Activated CD4-positive, alpha-beta T cell treated with anti-CD3 and anti-CD28 coated beads, Interleukin-2, amount 10 ng/mL, durations not matched to agents 24 days and 14 days (primary cell): ENCODE measurements at regions not wholly inside any gene's neighbourhood (a gene's known extent, or its start where the extent isn't known, plus 50 kb on each side); places are given as distances from the start of the nearest gene placed in this dataset.
"Not testable (repeated sequence)": the region's sequence is repeated elsewhere in the genome, so short reads cannot be mapped to it uniquely, and the experiment has no call there.

Source experiments
- DNase-seq: peaks from one replicate; pipeline ENCODE4 v3.0.0; 2022
- H3K27ac Mint-ChIP-seq: one replicate; pipeline ENCODE4 v1.8.0; 2022; ENCODE audit warnings: mild to moderate bottlenecking, mixed read lengths
- H3K27me3 Mint-ChIP-seq: one replicate; pipeline ENCODE4 v1.8.0; 2022; ENCODE audit warnings: mixed read lengths
- H3K36me3 Mint-ChIP-seq: one replicate; pipeline ENCODE4 v1.8.0; 2022; ENCODE audit warnings: low read depth, mild to moderate bottlenecking, mixed read lengths
- H3K4me1 Mint-ChIP-seq: one replicate; pipeline ENCODE4 v1.8.0; 2021; ENCODE audit warnings: mixed read lengths
- H3K4me3 Mint-ChIP-seq: one replicate; pipeline ENCODE4 v1.8.0; 2022; ENCODE audit warnings: mild to moderate bottlenecking, moderate library complexity, mixed read lengths
- H3K9me3 Mint-ChIP-seq: one replicate; pipeline ENCODE4 v1.8.0; 2021; ENCODE audit warnings: mixed read lengths
- intact Hi-C: fragments of 100-400 bp; cut with micrococcal nuclease; formaldehyde crosslinking; loops from one replicate; pipeline ENCODE4 v1.15.1; 2023

- Mint-ChIP-seq H3K4me1 (no peaks in the 10 kb centered on the region), H3K27me3 (no peaks in the 10 kb centered on the region), H3K27ac (no peak overlapping the region), H3K9me3 (no peaks in the 10 kb centered on the region), H3K36me3 (no peaks in the 10 kb centered on the region), H3K4me3 (no peak overlapping the region)
- intact Hi-C loops, result no loop called here
- DNase-seq, result peak; percentile 17
Observed at GRCh38 chr19:31461814-31462539, 112.7 kb upstream of the TSHZ3 start.

- H3K9me3 Mint-ChIP-seq, result no peaks in the 10 kb centered on the region
- H3K4me3 Mint-ChIP-seq, result no peak overlapping the region
- no peaks in the 10 kb centered on the region for H3K27me3 Mint-ChIP-seq
- no peaks in the 10 kb centered on the region for H3K4me1 Mint-ChIP-seq
- intact Hi-C loops, result no loop called here
- DNase-seq, result peak; percentile 25
- no peaks in the 10 kb centered on the region for H3K36me3 Mint-ChIP-seq
- no peak overlapping the region for H3K27ac Mint-ChIP-seq
Observed at GRCh38 chr19:31470229-31470939, 121.1 kb upstream of the TSHZ3 start.

GRCh38 chr19:31470952-31471351 is 121.7 kb upstream of the TSHZ3 start:
- H3K4me3 Mint-ChIP-seq, result no peak overlapping the region
- DNase-seq, result no peak
- no peaks in the 10 kb centered on the region for H3K9me3 Mint-ChIP-seq
- no peaks in the 10 kb centered on the region for H3K36me3 Mint-ChIP-seq
- no peaks in the 10 kb centered on the region for H3K4me1 Mint-ChIP-seq
- intact Hi-C loops, result no loop called here
- no peak overlapping the region for H3K27ac Mint-ChIP-seq
- H3K27me3 Mint-ChIP-seq, result no peaks in the 10 kb centered on the region

- no peaks in the 10 kb centered on the region for H3K27me3 Mint-ChIP-seq
- intact Hi-C loops, result no loop called here
- H3K9me3 Mint-ChIP-seq, result no peaks in the 10 kb centered on the region
- H3K27ac Mint-ChIP-seq, result no peak overlapping the region
- peak; percentile 21 for DNase-seq
- no peaks in the 10 kb centered on the region for H3K36me3 Mint-ChIP-seq
- no peaks in the 10 kb centered on the region for H3K4me1 Mint-ChIP-seq
- H3K4me3 Mint-ChIP-seq, result no peak overlapping the region
Observed at GRCh38 chr19:31478241-31478640, 129.0 kb upstream of the TSHZ3 start.

GRCh38 chr19:31483226-31483857 is 134.1 kb upstream of the TSHZ3 start:
- H3K4me3 Mint-ChIP-seq, result no peak overlapping the region
- peak; percentile 31 for DNase-seq
- H3K4me1 Mint-ChIP-seq, result no peaks in the 10 kb centered on the region
- H3K9me3 Mint-ChIP-seq, result peaks cover 6% of the 10 kb centered on the region
- H3K27me3 Mint-ChIP-seq, result no peaks in the 10 kb centered on the region
- H3K27ac Mint-ChIP-seq, result no peak overlapping the region
- H3K36me3 Mint-ChIP-seq, result no peaks in the 10 kb centered on the region
- intact Hi-C loops, result no loop called here

GRCh38 chr19:31484858-31485410 is 135.7 kb upstream of the TSHZ3 start:
- H3K4me1 Mint-ChIP-seq, H3K9me3 Mint-ChIP-seq, H3K27ac Mint-ChIP-seq, H3K27me3 Mint-ChIP-seq, H3K36me3 Mint-ChIP-seq, H3K4me3 Mint-ChIP-seq, intact Hi-C loops: not testable (repeated sequence)
- DNase-seq, result peak; percentile 26

- no peak for DNase-seq
- intact Hi-C loops, result no loop called here
- peaks cover 6% of the 10 kb centered on the region for H3K9me3 Mint-ChIP-seq
- H3K27me3 Mint-ChIP-seq, result no peaks in the 10 kb centered on the region
- H3K4me1 Mint-ChIP-seq, result no peaks in the 10 kb centered on the region
- H3K27ac Mint-ChIP-seq, result no peak overlapping the region
- H3K36me3 Mint-ChIP-seq, result no peaks in the 10 kb centered on the region
- no peak overlapping the region for H3K4me3 Mint-ChIP-seq
Observed at GRCh38 chr19:31485472-31485871, 136.2 kb upstream of the TSHZ3 start.

GRCh38 chr19:31491242-31491641 is 142.0 kb upstream of the TSHZ3 start:
- no peaks in the 10 kb centered on the region for H3K27me3 Mint-ChIP-seq
- no peaks in the 10 kb centered on the region for H3K9me3 Mint-ChIP-seq
- intact Hi-C loops, result no loop called here
- H3K27ac Mint-ChIP-seq, result no peak overlapping the region
- no peak for DNase-seq
- H3K4me1 Mint-ChIP-seq, result no peaks in the 10 kb centered on the region
- no peaks in the 10 kb centered on the region for H3K36me3 Mint-ChIP-seq
- no peak overlapping the region for H3K4me3 Mint-ChIP-seq

GRCh38 chr19:31492050-31492449 is 142.8 kb upstream of the TSHZ3 start:
- no peak overlapping the region for H3K27ac Mint-ChIP-seq
- H3K4me1 Mint-ChIP-seq, result no peaks in the 10 kb centered on the region
- no peaks in the 10 kb centered on the region for H3K9me3 Mint-ChIP-seq
- intact Hi-C loops, result no loop called here
- H3K27me3 Mint-ChIP-seq, result no peaks in the 10 kb centered on the region
- no peaks in the 10 kb centered on the region for H3K36me3 Mint-ChIP-seq
- no peak for DNase-seq
- H3K4me3 Mint-ChIP-seq, result no peak overlapping the region

- no peaks in the 10 kb centered on the region for H3K36me3 Mint-ChIP-seq
- H3K9me3 Mint-ChIP-seq, result no peaks in the 10 kb centered on the region
- intact Hi-C loops, result no loop called here
- H3K4me1 Mint-ChIP-seq, result no peaks in the 10 kb centered on the region
- H3K27ac Mint-ChIP-seq, result no peak overlapping the region
- DNase-seq, result no peak
- H3K27me3 Mint-ChIP-seq, result no peaks in the 10 kb centered on the region
- no peak overlapping the region for H3K4me3 Mint-ChIP-seq
Observed at GRCh38 chr19:31496076-31496475, 146.8 kb upstream of the TSHZ3 start.

GRCh38 chr19:31497709-31498108 is 148.5 kb upstream of the TSHZ3 start:
- intact Hi-C loops, result no loop called here
- DNase-seq, result no peak
- H3K9me3 Mint-ChIP-seq, result no peaks in the 10 kb centered on the region
- H3K36me3 Mint-ChIP-seq, result no peaks in the 10 kb centered on the region
- no peaks in the 10 kb centered on the region for H3K27me3 Mint-ChIP-seq
- no peak overlapping the region for H3K4me3 Mint-ChIP-seq
- no peaks in the 10 kb centered on the region for H3K4me1 Mint-ChIP-seq
- H3K27ac Mint-ChIP-seq, result no peak overlapping the region

- no peaks in the 10 kb centered on the region for H3K36me3 Mint-ChIP-seq
- no peaks in the 10 kb centered on the region for H3K9me3 Mint-ChIP-seq
- no peaks in the 10 kb centered on the region for H3K27me3 Mint-ChIP-seq
- no peak overlapping the region for H3K4me3 Mint-ChIP-seq
- H3K27ac Mint-ChIP-seq, result no peak overlapping the region
- intact Hi-C loops, result no loop called here
- no peak for DNase-seq
- no peaks in the 10 kb centered on the region for H3K4me1 Mint-ChIP-seq
Observed at GRCh38 chr19:31498781-31499180, 149.5 kb upstream of the TSHZ3 start.

- Mint-ChIP-seq H3K27ac (no peak overlapping the region), H3K27me3 (no peaks in the 10 kb centered on the region), H3K4me3 (no peak overlapping the region), H3K4me1 (no peaks in the 10 kb centered on the region), H3K36me3 (no peaks in the 10 kb centered on the region), H3K9me3 (no peaks in the 10 kb centered on the region)
- intact Hi-C loops, result no loop called here
- DNase-seq, result no peak
Observed at GRCh38 chr19:31499281-31500196, 150.3 kb upstream of the TSHZ3 start.
